ENCODE measurements at regions not wholly inside any gene's neighbourhood (a gene's known extent, or its start where the extent isn't known, plus 50 kb on each side); places are given as distances from the start of the nearest gene placed in this dataset.

DNA sequence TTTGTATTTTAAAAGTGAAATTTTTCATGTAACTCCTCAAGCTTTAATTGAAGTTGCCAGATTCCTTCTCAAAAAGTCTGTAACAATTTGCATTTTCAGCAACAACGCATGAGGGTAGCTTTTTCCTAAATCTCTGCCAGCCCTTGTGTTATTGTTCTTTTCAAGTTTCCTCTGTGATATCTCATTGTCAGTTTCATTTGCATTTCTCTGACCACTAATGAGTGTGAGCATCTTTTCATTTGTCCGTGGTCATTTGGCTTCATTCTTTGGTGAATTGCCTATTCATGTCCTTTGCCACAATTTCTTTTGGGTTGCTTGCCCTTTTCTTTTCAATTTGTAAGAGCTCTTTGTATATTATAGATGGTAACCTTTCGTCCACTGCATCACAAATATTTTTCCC is 68.0 kb upstream of the NKD1 start:
- TF ChIP-seq, protein P1, sequence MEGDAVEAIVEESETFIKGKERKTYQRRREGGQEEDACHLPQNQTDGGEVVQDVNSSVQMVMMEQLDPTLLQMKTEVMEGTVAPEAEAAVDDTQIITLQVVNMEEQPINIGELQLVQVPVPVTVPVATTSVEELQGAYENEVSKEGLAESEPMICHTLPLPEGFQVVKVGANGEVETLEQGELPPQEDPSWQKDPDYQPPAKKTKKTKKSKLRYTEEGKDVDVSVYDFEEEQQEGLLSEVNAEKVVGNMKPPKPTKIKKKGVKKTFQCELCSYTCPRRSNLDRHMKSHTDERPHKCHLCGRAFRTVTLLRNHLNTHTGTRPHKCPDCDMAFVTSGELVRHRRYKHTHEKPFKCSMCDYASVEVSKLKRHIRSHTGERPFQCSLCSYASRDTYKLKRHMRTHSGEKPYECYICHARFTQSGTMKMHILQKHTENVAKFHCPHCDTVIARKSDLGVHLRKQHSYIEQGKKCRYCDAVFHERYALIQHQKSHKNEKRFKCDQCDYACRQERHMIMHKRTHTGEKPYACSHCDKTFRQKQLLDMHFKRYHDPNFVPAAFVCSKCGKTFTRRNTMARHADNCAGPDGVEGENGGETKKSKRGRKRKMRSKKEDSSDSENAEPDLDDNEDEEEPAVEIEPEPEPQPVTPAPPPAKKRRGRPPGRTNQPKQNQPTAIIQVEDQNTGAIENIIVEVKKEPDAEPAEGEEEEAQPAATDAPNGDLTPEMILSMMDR (IDR thresholded peaks at IDR 0.05): no peak
- TF ChIP-seq POLR2A (IDR thresholded peaks at IDR 0.05) (no peak), POLR2AphosphoS5 (IDR thresholded peaks at IDR 0.05) (no peak)
